Stimulated activated naive B cell treated with anti-CD40 and anti-IgM and Interleukin-4, amounts not matched to agents 10 μg/mL and 1 μg/mL and 100 μg/mL, for 72 hours (primary cell): ENCODE measurements at regions not wholly inside any gene's neighbourhood (a gene's known extent, or its start where the extent isn't known, plus 50 kb on each side); places are given as distances from the start of the nearest gene placed in this dataset.
"Not testable (repeated sequence)": the region's sequence is repeated elsewhere in the genome, so short reads cannot be mapped to it uniquely, and the experiment has no call there.

Experiments used
- ATAC-seq, 2 donors: fragments of 150-1000 bp; cut with Tn5 transposase; replicated peaks; 2 replicates each; pipeline ENCODE4 v1.10.0; 2021; ENCODE audit warnings: moderate library complexity in 1 of 2
- DNase-seq: peaks from one replicate; pipeline ENCODE4 v3.0.0; 2021
- H3K27ac Mint-ChIP-seq: one replicate; pipeline ENCODE4 v1.8.0; 2022; ENCODE audit warnings: mild to moderate bottlenecking, mixed read lengths
- H3K27me3 Mint-ChIP-seq, 2 donors: one replicate each; pipeline ENCODE4 v1.8.0; 2022; ENCODE audit warnings: mixed read lengths in 2 of 2
- H3K36me3 Mint-ChIP-seq, 2 donors: one replicate each; pipeline ENCODE4 v1.8.0; 2022; ENCODE audit warnings: mixed read lengths in 2 of 2, mild to moderate bottlenecking in 1 of 2
- H3K4me1 Mint-ChIP-seq, 2 donors: one replicate each; pipeline ENCODE4 v1.8.0; 2022; ENCODE audit warnings: mixed read lengths in 2 of 2, mild to moderate bottlenecking in 1 of 2
- H3K4me3 Mint-ChIP-seq, 2 donors: one replicate each; pipeline ENCODE4 v1.8.0; 2022; ENCODE audit warnings: mild to moderate bottlenecking in 2 of 2, mixed read lengths in 2 of 2, moderate library complexity in 1 of 2
- H3K9me3 Mint-ChIP-seq, 2 donors: one replicate each; pipeline ENCODE4 v1.8.0; 2022; ENCODE audit warnings: mixed read lengths in 2 of 2, mild to moderate bottlenecking in 1 of 2

GRCh38 chr17:70989280-70989679 is 819.9 kb downstream of the KCNJ2 start:
- ATAC-seq, result no peak
- no peaks in the 10 kb centered on the region for H3K4me1 Mint-ChIP-seq
- peaks cover 12 to 20% of the 10 kb centered on the region in 2 donors for H3K9me3 Mint-ChIP-seq
- no peak overlapping the region for H3K4me3 Mint-ChIP-seq
- no peak for DNase-seq
- no peaks in the 10 kb centered on the region for H3K27me3 Mint-ChIP-seq
- no peak overlapping the region for H3K27ac Mint-ChIP-seq
- H3K36me3 Mint-ChIP-seq, result no peaks in the 10 kb centered on the region

DNA sequence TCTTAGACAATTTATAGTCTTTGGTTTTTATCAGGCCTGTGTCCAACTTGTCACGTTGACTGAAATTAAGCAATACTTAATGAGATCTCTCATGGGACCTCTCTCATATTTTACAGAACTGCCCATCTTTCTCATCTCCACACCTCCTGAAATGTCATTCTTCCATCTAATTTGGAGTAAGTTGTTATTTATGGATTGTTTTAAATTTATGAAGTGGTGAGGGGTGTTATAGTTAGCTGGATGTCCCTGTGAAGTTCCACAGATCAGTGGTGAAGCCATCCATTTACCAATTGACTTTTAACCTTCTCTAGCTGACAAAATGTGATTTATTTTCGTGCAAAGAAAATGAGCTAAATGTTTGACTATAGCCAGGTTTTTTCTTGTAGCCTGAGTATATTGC is 824.9 kb downstream of the KCNJ2 start:
- no peaks in the 10 kb centered on the region for H3K36me3 Mint-ChIP-seq
- DNase-seq, result no peak
- H3K4me3 Mint-ChIP-seq, result no peak overlapping the region
- H3K27me3 Mint-ChIP-seq, result no peaks in the 10 kb centered on the region
- H3K4me1 Mint-ChIP-seq, result no peaks in the 10 kb centered on the region
- no peak for ATAC-seq
- no peak overlapping the region for H3K27ac Mint-ChIP-seq
- peaks cover 10% of the 10 kb centered on the region in 2 donors for H3K9me3 Mint-ChIP-seq

DNA sequence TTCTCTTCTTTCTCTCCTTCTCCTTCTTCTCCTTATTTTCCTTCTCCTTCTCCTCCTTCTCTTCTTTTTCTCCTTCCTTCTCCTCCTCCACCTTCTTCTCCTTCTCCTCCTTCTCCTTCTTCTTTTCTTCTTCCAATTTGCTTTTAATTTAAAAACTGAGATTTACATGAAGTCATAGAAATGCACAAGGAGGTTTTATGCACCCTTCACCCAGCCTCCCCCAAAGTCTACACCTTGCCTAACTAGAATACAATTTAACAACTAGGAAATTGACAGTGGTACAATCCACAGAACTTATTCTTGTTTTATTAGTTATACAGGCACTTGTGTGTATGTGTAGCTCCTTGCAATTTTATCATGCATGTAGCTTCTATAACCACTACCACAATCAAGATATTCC is 826.7 kb downstream of the KCNJ2 start:
- DNase-seq, result no peak
- Mint-ChIP-seq H3K9me3 (peaks cover 6 to 8% of the 10 kb centered on the region in 2 donors), H3K4me1 (no peaks in the 10 kb centered on the region), H3K4me3 (no peak overlapping the region), H3K27ac (no peak overlapping the region), H3K27me3 (no peaks in the 10 kb centered on the region), H3K36me3 (no peaks in the 10 kb centered on the region)
- no peak for ATAC-seq

GRCh38 chr17:71003736-71004135 is 834.4 kb downstream of the KCNJ2 start:
- no peak overlapping the region for H3K27ac Mint-ChIP-seq
- peaks cover 0 to 5% of the 10 kb centered on the region in 2 donors for H3K9me3 Mint-ChIP-seq
- no peaks in the 10 kb centered on the region for H3K4me1 Mint-ChIP-seq
- ATAC-seq, result no peak
- H3K36me3 Mint-ChIP-seq, result no peaks in the 10 kb centered on the region
- no peak overlapping the region for H3K4me3 Mint-ChIP-seq
- no peaks in the 10 kb centered on the region for H3K27me3 Mint-ChIP-seq
- DNase-seq, result no peak

GRCh38 chr17:71004413-71004812 is 835.1 kb downstream of the KCNJ2 start:
- Mint-ChIP-seq H3K4me1 (no peaks in the 10 kb centered on the region), H3K27me3 (no peaks in the 10 kb centered on the region), H3K4me3 (no peak overlapping the region), H3K9me3 (peaks cover 0 to 5% of the 10 kb centered on the region in 2 donors), H3K36me3 (no peaks in the 10 kb centered on the region), H3K27ac (no peak overlapping the region)
- DNase-seq (no peak), ATAC-seq (no peak)

DNA sequence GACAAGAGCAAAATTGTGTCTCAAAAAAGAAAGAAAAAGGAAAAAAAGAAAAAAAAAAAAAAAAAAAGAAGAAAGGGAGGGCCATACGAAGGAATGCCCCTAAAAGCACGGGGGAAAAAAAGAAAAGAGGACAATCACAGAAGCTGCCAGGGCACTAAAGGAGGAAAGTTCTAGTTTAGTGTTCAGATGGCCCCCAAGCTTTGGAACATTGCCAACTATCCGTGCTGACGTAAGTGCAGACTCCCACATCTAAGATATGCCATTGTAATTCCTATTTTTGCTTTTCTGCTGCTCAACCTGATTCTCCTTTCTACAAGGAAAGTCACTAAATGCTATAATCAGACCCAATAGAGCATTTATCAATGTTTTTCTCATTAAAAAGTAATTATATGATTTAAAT is 842.1 kb downstream of the KCNJ2 start:
- ATAC-seq (no peak), DNase-seq (no peak)
- Mint-ChIP-seq H3K27ac (no peak overlapping the region), H3K9me3 (peaks cover 7 to 8% of the 10 kb centered on the region in 2 donors), H3K4me1 (no peaks in the 10 kb centered on the region), H3K27me3 (no peaks in the 10 kb centered on the region), H3K4me3 (no peak overlapping the region), H3K36me3 (no peaks in the 10 kb centered on the region)

GRCh38 chr17:71019699-71020098 is 850.4 kb downstream of the KCNJ2 start:
- Mint-ChIP-seq H3K27ac (no peak overlapping the region), H3K36me3 (no peaks in the 10 kb centered on the region), H3K4me3 (no peak overlapping the region), H3K4me1 (no peaks in the 10 kb centered on the region), H3K9me3 (peaks cover 0 to 3% of the 10 kb centered on the region in 2 donors), H3K27me3 (no peaks in the 10 kb centered on the region)
- DNase-seq, result no peak
- ATAC-seq, result no peak

- H3K27ac Mint-ChIP-seq, result no peak overlapping the region
- no peak for ATAC-seq
- no peak for DNase-seq
- no peaks in the 10 kb centered on the region for H3K4me1 Mint-ChIP-seq
- no peak overlapping the region for H3K4me3 Mint-ChIP-seq
- no peaks in the 10 kb centered on the region for H3K27me3 Mint-ChIP-seq
- peaks cover 0 to 3% of the 10 kb centered on the region in 2 donors for H3K9me3 Mint-ChIP-seq
- H3K36me3 Mint-ChIP-seq, result no peaks in the 10 kb centered on the region
Measured at GRCh38 chr17:71022758-71023157, 853.4 kb downstream of the KCNJ2 start.

GRCh38 chr17:71023249-71024030 is 854.1 kb downstream of the KCNJ2 start:
- no peak overlapping the region for H3K27ac Mint-ChIP-seq
- ATAC-seq, result no peak
- no peak for DNase-seq
- no peaks in the 10 kb centered on the region for H3K4me1 Mint-ChIP-seq
- no peaks in the 10 kb centered on the region for H3K36me3 Mint-ChIP-seq
- no peaks in the 10 kb centered on the region for H3K9me3 Mint-ChIP-seq
- no peaks in the 10 kb centered on the region for H3K27me3 Mint-ChIP-seq
- H3K4me3 Mint-ChIP-seq, result no peak overlapping the region

- Mint-ChIP-seq H3K36me3 (no peaks in the 10 kb centered on the region), H3K9me3 (no peaks in the 10 kb centered on the region), H3K4me3 (no peak overlapping the region), H3K27ac (no peak overlapping the region), H3K4me1 (no peaks in the 10 kb centered on the region), H3K27me3 (no peaks in the 10 kb centered on the region)
- ATAC-seq (no peak), DNase-seq (no peak)
Measured at GRCh38 chr17:71024172-71024571, 854.8 kb downstream of the KCNJ2 start.

GRCh38 chr17:71024969-71025368 is 855.6 kb downstream of the KCNJ2 start:
- Mint-ChIP-seq H3K4me3 (no peak overlapping the region), H3K4me1 (no peaks in the 10 kb centered on the region), H3K27ac (no peak overlapping the region), H3K27me3 (no peaks in the 10 kb centered on the region), H3K36me3 (no peaks in the 10 kb centered on the region), H3K9me3 (no peaks in the 10 kb centered on the region)
- no peak for ATAC-seq
- DNase-seq, result no peak

DNA sequence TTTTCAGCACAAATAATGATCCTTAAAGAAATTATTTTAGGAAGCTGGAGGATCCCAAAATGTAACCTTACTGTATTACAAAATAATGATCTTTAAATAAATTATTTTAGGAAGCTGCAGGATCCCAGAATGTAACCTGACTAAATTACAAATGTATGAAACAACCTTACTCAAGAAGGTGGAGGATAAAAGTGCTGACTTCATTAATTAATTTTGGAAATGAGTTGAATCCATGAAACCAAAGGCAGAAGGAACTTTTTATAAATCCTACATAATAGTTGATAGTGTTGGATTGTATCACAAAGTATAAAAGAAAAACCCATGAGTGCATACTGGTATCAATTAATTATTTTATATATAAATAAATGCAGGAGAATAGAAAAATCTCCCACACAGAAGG is 859.9 kb downstream of the KCNJ2 start:
- Mint-ChIP-seq H3K9me3 (peaks cover 7 to 9% of the 10 kb centered on the region in 2 donors), H3K4me3 (no peak overlapping the region), H3K36me3 (no peaks in the 10 kb centered on the region), H3K27ac (no peak overlapping the region), H3K4me1 (no peaks in the 10 kb centered on the region), H3K27me3 (no peaks in the 10 kb centered on the region)
- DNase-seq (no peak), ATAC-seq (no peak)

GRCh38 chr17:71031286-71031685 is 862.0 kb downstream of the KCNJ2 start:
- H3K9me3 Mint-ChIP-seq, DNase-seq, ATAC-seq, H3K4me1 Mint-ChIP-seq, H3K36me3 Mint-ChIP-seq, H3K4me3 Mint-ChIP-seq, H3K27me3 Mint-ChIP-seq, H3K27ac Mint-ChIP-seq: not testable (repeated sequence)

- H3K4me3 Mint-ChIP-seq, result no peak overlapping the region
- no peaks in the 10 kb centered on the region for H3K4me1 Mint-ChIP-seq
- no peaks in the 10 kb centered on the region for H3K27me3 Mint-ChIP-seq
- no peak for ATAC-seq
- DNase-seq, result no peak
- no peaks in the 10 kb centered on the region for H3K36me3 Mint-ChIP-seq
- peaks cover 7 to 9% of the 10 kb centered on the region in 2 donors for H3K9me3 Mint-ChIP-seq
- H3K27ac Mint-ChIP-seq, result no peak overlapping the region
Measured at GRCh38 chr17:71032746-71033273, 863.5 kb downstream of the KCNJ2 start.

- no peaks in the 10 kb centered on the region for H3K4me1 Mint-ChIP-seq
- H3K36me3 Mint-ChIP-seq, result no peaks in the 10 kb centered on the region
- DNase-seq (no peak), ATAC-seq (no peak)
- peaks cover 7 to 9% of the 10 kb centered on the region in 2 donors for H3K9me3 Mint-ChIP-seq
- H3K27me3 Mint-ChIP-seq, result no peaks in the 10 kb centered on the region
- no peak overlapping the region for H3K27ac Mint-ChIP-seq
- no peak overlapping the region for H3K4me3 Mint-ChIP-seq
Measured at GRCh38 chr17:71033336-71033735, 864.0 kb downstream of the KCNJ2 start.
